HL-60 (cell line): ENCODE measurements at regions not wholly inside any gene's neighbourhood (a gene's known extent, or its start where the extent isn't known, plus 50 kb on each side); places are given as distances from the start of the nearest gene placed in this dataset.
A peak's percentile ranks its signal among the peaks of the same experiment; 100 is the strongest.

Source experiments
- DNase-seq, 2 experiments: peaks; one replicate each; pipeline ENCODE4 v3.0.0-alpha.2; 2010 to 2020; ENCODE audit warnings: low read depth in 1 of 2, low spot score in 1 of 2
- H3K27ac ChIP-seq: fragments of 250-450 bp; sonication (Bioruptor Pico); replicated peaks from 2 replicates; pipeline ENCODE4 v1.5.1; 2020; ENCODE audit warnings: mild to moderate bottlenecking, moderate library complexity
- H3K27me3 ChIP-seq: fragments of 250-450 bp; sonication (Bioruptor Pico); 2 replicates; pipeline ENCODE4 v1.5.1; 2021; ENCODE audit warnings: mild to moderate bottlenecking, moderate library complexity; ENCODE audit not compliant: insufficient read depth, poor library complexity, severe bottlenecking
- H3K4me3 ChIP-seq: replicated peaks from 2 replicates; pipeline ENCODE4 v1.5.1; 2011; ENCODE audit warnings: mild to moderate bottlenecking, control low read depth, low read length; ENCODE audit not compliant: insufficient read depth
- CTCF ChIP-seq: IDR thresholded peaks from one replicate; pipeline ENCODE4 v1.5.1; 2011; ENCODE audit warnings: low read length, control low read depth, inconsistent platforms; ENCODE audit not compliant: insufficient read depth
- GABPA ChIP-seq: IDR thresholded peaks from 2 replicates; pipeline ENCODE4 v1.6.1; 2012; ENCODE audit warnings: low read depth
- POLR2AphosphoS5 ChIP-seq: IDR thresholded peaks from 2 replicates; pipeline ENCODE4 v1.6.1; 2012; ENCODE audit warnings: low read depth
- REST ChIP-seq: IDR thresholded peaks from 2 replicates; pipeline ENCODE4 v1.6.1; 2012; ENCODE audit warnings: low read depth; ENCODE audit not compliant: insufficient replicate concordance
- SPI1 ChIP-seq: IDR thresholded peaks from 2 replicates; pipeline ENCODE4 v1.6.1; 2012; ENCODE audit warnings: low read depth, mild to moderate bottlenecking, borderline replicate concordance

GRCh38 chr1:224501836-224502235 is 67.2 kb upstream of the WDR26 start:
- no peak for TF ChIP-seq GABPA
- H3K4me3 ChIP-seq, result no peak overlapping the region
- no peaks in the 10 kb centered on the region for H3K27me3 ChIP-seq
- H3K27ac ChIP-seq, result peak overlapping the region; percentile 62
- DNase-seq, result no peak

GRCh38 chr1:224502459-224503160 is 68.0 kb upstream of the WDR26 start:
- Histone ChIP-seq H3K4me3 (peak overlapping the region; percentile 9; the same call in 1 of the 2 replicates), H3K27me3 (no peaks in the 10 kb centered on the region), H3K27ac (peak overlapping the region; percentile 62)
- TF ChIP-seq CTCF (no peak), SPI1 (no peak), POLR2AphosphoS5 (no peak), REST (no peak)
- DNase-seq, result peak; percentile 49 to 70

- peak; percentile 97 to 99 for DNase-seq
- Histone ChIP-seq H3K27me3 (no peaks in the 10 kb centered on the region), H3K27ac (peak overlapping the region; percentile 62), H3K4me3 (peak overlapping the region; percentile 9; the same call in 1 of the 2 replicates)
- TF ChIP-seq SPI1 (peak; percentile 93), CTCF (no peak), POLR2AphosphoS5 (peak; percentile 100), GABPA (peak; percentile 54; the same call in 1 of the 2 replicates), REST (peak; percentile 58)
These were observed 68.8 kb upstream of the WDR26 start for GRCh38 chr1:224503161-224504118.

GRCh38 chr1:224504297-224505041 is 69.9 kb upstream of the WDR26 start:
- no peak for TF ChIP-seq SPI1
- no peak for TF ChIP-seq REST
- TF ChIP-seq GABPA, result no peak
- TF ChIP-seq CTCF, result no peak
- TF ChIP-seq POLR2AphosphoS5, result no peak
- DNase-seq, result no peak
- Histone ChIP-seq H3K27ac (peak overlapping the region; percentile 62), H3K4me3 (no peak overlapping the region), H3K27me3 (no peaks in the 10 kb centered on the region)
